ENCODE measurements at regions not wholly inside any gene's neighbourhood (a gene's known extent, or its start where the extent isn't known, plus 50 kb on each side); places are given as distances from the start of the nearest gene placed in this dataset.

DNA sequence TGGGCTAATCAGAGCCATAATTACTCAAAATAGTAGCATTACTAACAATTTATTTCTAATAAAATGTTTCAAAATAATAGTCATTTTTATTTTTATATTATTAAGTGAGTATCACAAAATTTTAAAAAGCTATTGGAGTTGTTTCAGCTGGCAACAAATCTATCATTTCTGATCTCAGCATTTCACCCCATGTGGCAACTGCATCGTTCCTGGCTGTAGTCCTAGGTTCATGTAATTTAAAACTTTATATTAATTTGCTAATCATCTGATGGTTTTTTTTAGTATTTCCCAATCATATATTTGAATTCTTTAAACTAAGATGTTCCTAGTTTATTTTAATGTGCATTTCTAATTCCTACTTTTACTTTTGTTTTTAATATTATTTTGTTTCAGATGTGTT lies 293.0 kb upstream of the AKR1E2 start:
- no peak overlapping the region for H3K27ac ChIP-seq
- TF ChIP-seq, protein P1, sequence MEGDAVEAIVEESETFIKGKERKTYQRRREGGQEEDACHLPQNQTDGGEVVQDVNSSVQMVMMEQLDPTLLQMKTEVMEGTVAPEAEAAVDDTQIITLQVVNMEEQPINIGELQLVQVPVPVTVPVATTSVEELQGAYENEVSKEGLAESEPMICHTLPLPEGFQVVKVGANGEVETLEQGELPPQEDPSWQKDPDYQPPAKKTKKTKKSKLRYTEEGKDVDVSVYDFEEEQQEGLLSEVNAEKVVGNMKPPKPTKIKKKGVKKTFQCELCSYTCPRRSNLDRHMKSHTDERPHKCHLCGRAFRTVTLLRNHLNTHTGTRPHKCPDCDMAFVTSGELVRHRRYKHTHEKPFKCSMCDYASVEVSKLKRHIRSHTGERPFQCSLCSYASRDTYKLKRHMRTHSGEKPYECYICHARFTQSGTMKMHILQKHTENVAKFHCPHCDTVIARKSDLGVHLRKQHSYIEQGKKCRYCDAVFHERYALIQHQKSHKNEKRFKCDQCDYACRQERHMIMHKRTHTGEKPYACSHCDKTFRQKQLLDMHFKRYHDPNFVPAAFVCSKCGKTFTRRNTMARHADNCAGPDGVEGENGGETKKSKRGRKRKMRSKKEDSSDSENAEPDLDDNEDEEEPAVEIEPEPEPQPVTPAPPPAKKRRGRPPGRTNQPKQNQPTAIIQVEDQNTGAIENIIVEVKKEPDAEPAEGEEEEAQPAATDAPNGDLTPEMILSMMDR (conservative IDR thresholded peaks at IDR 0.05): no peak

DNA sequence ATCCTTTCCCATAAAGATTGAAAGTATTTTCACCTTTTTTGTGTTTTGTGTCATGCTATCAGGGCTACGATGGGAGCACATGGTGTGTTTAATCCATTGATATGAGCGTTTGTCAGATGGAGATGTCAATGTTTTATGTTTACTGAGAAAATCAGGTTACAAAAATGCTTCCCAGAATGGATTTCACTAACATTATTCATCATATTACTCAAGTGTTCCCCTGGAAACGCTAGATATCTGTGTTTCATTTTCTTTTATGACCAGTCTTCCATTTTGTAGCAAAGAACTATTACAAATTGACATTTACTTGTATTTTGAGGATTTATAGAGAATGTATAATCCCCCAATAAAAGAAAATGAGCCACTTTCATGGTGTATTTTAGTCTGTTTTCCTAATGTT lies 293.5 kb upstream of the AKR1E2 start:
- H3K27ac ChIP-seq: no peak overlapping the region

DNA sequence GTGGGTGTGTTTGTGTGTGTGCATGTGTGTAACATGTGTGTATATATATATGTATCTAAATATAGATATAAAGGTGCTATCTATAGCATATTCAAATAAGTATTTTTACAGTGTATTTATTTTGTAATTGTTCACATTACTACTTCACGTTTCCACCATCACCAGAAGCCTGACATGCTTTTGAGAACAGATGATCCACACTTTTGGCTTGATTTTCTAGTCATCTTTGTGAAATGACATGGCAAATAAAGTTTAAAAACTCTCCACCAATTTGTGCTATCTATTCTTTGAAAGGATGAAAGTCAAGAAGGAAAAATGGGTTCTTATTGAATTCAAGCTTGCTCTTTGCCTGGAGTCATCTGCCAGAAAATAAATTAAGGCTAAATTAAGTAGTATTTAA lies 294.0 kb upstream of the AKR1E2 start:
- H3K27ac ChIP-seq: no peak overlapping the region
- TF ChIP-seq, protein P1 (conservative IDR thresholded peaks at IDR 0.05): no peak

More for the DNA sequence above, 293.5 kb upstream of the AKR1E2 start:
- TF ChIP-seq, protein P1 (conservative IDR thresholded peaks at IDR 0.05): no peak

DNA sequence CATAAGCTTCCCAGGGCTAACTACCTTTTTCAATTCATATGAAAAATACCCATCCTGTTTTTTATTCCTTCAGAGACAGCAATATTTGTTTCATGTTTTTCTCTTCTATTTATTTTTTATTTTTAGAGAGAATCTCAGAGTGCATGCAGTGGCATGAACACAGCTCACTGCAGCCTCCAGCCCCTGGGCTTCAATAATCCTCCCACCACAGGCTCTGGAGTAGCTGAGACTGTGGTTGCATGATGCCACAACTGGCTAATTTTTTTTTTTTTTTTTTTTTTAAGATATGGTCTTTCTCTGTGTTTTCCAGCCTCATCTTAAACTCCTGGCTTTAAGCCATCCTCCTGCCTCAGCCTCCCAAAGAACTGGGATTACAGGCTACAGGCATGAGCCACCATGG lies 296.7 kb upstream of the AKR1E2 start:
- TF ChIP-seq, protein P1 (conservative IDR thresholded peaks at IDR 0.05): no peak
- H3K27ac ChIP-seq: no peak overlapping the region

DNA sequence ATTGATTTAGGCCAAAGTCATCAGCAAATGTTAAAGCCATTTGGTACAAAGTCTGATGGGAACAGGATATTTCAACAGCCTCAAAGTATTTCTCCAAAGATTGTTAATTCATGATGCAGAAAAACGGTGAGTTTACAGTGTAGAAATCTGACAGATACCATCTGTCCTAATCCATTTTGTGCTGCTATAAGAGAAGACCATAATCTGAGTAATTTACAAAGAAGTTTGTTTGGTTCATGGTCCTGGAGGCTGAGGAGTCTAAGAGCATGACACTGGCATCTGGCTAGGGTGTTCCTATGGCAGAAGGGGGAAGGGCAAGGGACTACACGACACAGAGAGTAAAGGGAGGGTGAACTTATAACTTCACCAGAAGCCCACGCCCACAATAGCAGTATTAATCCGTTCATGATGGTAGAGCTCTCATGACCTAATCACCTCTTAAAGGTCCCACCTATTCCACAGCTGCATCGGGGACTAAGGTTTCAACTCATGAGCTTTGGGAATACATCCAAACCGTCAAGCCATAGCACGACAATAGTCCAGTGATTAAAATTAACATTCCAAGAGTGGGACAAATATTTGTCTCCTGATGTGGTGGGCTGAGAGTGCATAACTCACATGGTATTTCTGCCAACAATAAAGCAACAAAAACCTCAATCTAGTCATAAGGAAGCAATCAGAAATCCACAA lies 298.6 kb upstream of the AKR1E2 start:
- TF ChIP-seq, protein P1 (conservative IDR thresholded peaks at IDR 0.05): no peak
- H3K27ac ChIP-seq: no peak overlapping the region

DNA sequence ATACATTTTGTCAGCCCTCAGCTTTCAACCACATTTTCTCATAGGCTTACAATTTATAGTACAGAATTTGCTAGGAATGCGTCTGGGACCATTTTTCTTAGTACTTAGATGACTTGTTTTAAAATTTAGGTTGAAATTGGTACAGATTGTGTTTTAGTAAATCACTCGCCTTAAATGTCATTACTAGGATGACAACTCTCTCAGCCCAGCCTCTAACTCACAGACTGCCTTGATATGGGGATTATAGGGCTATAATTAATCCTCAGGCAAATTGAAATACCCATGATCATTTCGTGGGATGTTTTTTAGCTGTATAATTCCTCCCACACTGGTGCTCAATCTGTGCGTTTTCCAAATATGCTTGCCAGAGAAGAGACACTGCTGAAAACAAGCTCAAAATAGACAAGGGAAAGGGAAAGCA lies 299.7 kb upstream of the AKR1E2 start:
- H3K27ac ChIP-seq: no peak overlapping the region
- TF ChIP-seq, protein P1 (conservative IDR thresholded peaks at IDR 0.05): no peak

DNA sequence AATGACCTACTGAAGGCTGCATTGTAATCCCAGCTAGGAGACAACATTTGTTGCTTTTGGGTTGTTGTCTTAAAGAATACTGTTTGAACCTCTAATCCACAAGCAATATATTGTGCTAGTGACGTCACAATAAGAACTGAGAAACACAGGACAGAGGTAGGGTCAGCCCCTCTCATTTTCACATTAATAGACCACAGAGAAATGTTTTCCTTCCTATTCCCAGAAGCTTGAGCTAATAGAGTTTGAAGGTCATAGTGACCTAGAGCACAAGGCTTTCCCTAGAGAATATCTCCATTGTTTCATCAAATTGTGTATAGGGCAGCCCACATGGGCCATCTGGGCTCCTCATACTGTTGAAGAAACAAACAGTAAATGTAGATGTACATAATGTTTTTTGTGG lies 300.9 kb upstream of the AKR1E2 start:
- TF ChIP-seq, protein P1 (conservative IDR thresholded peaks at IDR 0.05): no peak
- H3K27ac ChIP-seq: no peak overlapping the region

Data from VCaP (cell line).